OCI-LY7 (cell line): ENCODE measurements at regions not wholly inside any gene's neighbourhood (a gene's known extent, or its start where the extent isn't known, plus 50 kb on each side); places are given as distances from the start of the nearest gene placed in this dataset.

Experiments
- CTCF ChIP-seq: fragments of 200-600 bp; sonication (generic); conservative IDR thresholded peaks from 2 replicates; pipeline ENCODE4 v1.5.1; 2014; ENCODE audit warnings: mild to moderate bottlenecking, antibody characterized with exemption, low read length, moderate library complexity, mixed read lengths
- EZH2phosphoT487 ChIP-seq: fragments of 200-600 bp; sonication (generic); IDR thresholded peaks from 2 replicates; pipeline ENCODE4 v1.6.1; 2018; ENCODE audit warnings: low read depth, borderline replicate concordance, mild to moderate bottlenecking, mixed run types, antibody characterized with exemption, low read length, moderate library complexity, mixed read lengths

GRCh38 chr2:5190023-5190422, 502.2 kb upstream of the SOX11 start:
- TF ChIP-seq EZH2phosphoT487 (no peak), CTCF (no peak)
